ENCODE measurements at regions not wholly inside any gene's neighbourhood (a gene's known extent, or its start where the extent isn't known, plus 50 kb on each side); places are given as distances from the start of the nearest gene placed in this dataset.

GRCh38 chr3:21237638-21238037 is 513.4 kb downstream of the ZNF385D start:
- Histone ChIP-seq H3K27me3 (replicated peaks; ENCODE audit: insufficient read depth, low read length) (no peaks in the 10 kb centered on the region), H3K4me2 (ENCODE audit: low read depth, low read length) (no peak overlapping the region), H3K27ac (ENCODE audit: low read length) (no peak overlapping the region), H3K9me2 (replicated peaks; ENCODE audit: insufficient read depth, low read length) (no peaks in the 10 kb centered on the region), H3F3A (ENCODE audit: insufficient read depth, low read length) (no peaks in the 10 kb centered on the region), H3K9ac (ENCODE audit: low read length) (no peak overlapping the region), H3K79me2 (ENCODE audit: low read length) (no peaks in the 10 kb centered on the region), H3K36me3 (replicated peaks; ENCODE audit: insufficient read depth, low read length) (no peaks in the 10 kb centered on the region), H3K4me3 (ENCODE audit: low read length) (no peak overlapping the region), H2AFZ (ENCODE audit: low read length) (no peak overlapping the region), H4K20me1 (ENCODE audit: insufficient read depth, low read length) (no peaks in the 10 kb centered on the region), H3K9me3 (replicated peaks; ENCODE audit: insufficient read depth, low read length) (no peaks in the 10 kb centered on the region), H3K4me1 (ENCODE audit: low read length) (no peaks in the 10 kb centered on the region)
- DNase-seq = no peak
- TF ChIP-seq EZH2phosphoT487 (IDR thresholded peaks at IDR 0.05; ENCODE audit: low read length) (no peak), EZH2 (optimal IDR thresholded peaks at IDR 0.05; ENCODE audit: low read depth, low read length) (no peak), CTCF (IDR thresholded peaks at IDR 0.05; ENCODE audit: low read length) (no peak)

- no peaks in the 10 kb centered on the region for H3K36me3 ChIP-seq (replicated peaks; ENCODE audit: insufficient read depth, low read length)
- H3K4me3 ChIP-seq (ENCODE audit: low read length) = no peak overlapping the region
- H3K4me2 ChIP-seq (ENCODE audit: low read depth, low read length) = no peak overlapping the region
- no peak overlapping the region for H3K9ac ChIP-seq (ENCODE audit: low read length)
- no peaks in the 10 kb centered on the region for H3K9me2 ChIP-seq (replicated peaks; ENCODE audit: insufficient read depth, low read length)
- no peaks in the 10 kb centered on the region for H3K9me3 ChIP-seq (replicated peaks; ENCODE audit: insufficient read depth, low read length)
- TF ChIP-seq EZH2phosphoT487 (IDR thresholded peaks at IDR 0.05; ENCODE audit: low read length) (no peak), EZH2 (optimal IDR thresholded peaks at IDR 0.05; ENCODE audit: low read depth, low read length) (no peak)
- no peaks in the 10 kb centered on the region for H3F3A ChIP-seq (ENCODE audit: insufficient read depth, low read length)
- H3K79me2 ChIP-seq (ENCODE audit: low read length) = no peaks in the 10 kb centered on the region
- no peak for DNase-seq
- no peaks in the 10 kb centered on the region for H4K20me1 ChIP-seq (ENCODE audit: insufficient read depth, low read length)
- no peak overlapping the region for H3K27ac ChIP-seq (ENCODE audit: low read length)
- no peaks in the 10 kb centered on the region for H3K27me3 ChIP-seq (replicated peaks; ENCODE audit: insufficient read depth, low read length)
- H2AFZ ChIP-seq (ENCODE audit: low read length) = no peak overlapping the region
- no peaks in the 10 kb centered on the region for H3K4me1 ChIP-seq (ENCODE audit: low read length)
Measured at GRCh38 chr3:21235491-21235890, 515.5 kb downstream of the ZNF385D start.

- no peak for DNase-seq
- H3K4me2 ChIP-seq (ENCODE audit: low read depth, low read length) = no peak overlapping the region
- H3K4me1 ChIP-seq (ENCODE audit: low read length) = no peaks in the 10 kb centered on the region
- no peaks in the 10 kb centered on the region for H3F3A ChIP-seq (ENCODE audit: insufficient read depth, low read length)
- no peak overlapping the region for H3K4me3 ChIP-seq (ENCODE audit: low read length)
- H3K27me3 ChIP-seq (replicated peaks; ENCODE audit: insufficient read depth, low read length) = no peaks in the 10 kb centered on the region
- H3K9me2 ChIP-seq (replicated peaks; ENCODE audit: insufficient read depth, low read length) = no peaks in the 10 kb centered on the region
- no peak overlapping the region for H2AFZ ChIP-seq (ENCODE audit: low read length)
- no peak overlapping the region for H3K27ac ChIP-seq (ENCODE audit: low read length)
- H3K36me3 ChIP-seq (replicated peaks; ENCODE audit: insufficient read depth, low read length) = no peaks in the 10 kb centered on the region
- no peaks in the 10 kb centered on the region for H4K20me1 ChIP-seq (ENCODE audit: insufficient read depth, low read length)
- no peak overlapping the region for H3K9ac ChIP-seq (ENCODE audit: low read length)
- no peaks in the 10 kb centered on the region for H3K9me3 ChIP-seq (replicated peaks; ENCODE audit: insufficient read depth, low read length)
- no peaks in the 10 kb centered on the region for H3K79me2 ChIP-seq (ENCODE audit: low read length)
- TF ChIP-seq CTCF (IDR thresholded peaks at IDR 0.05; ENCODE audit: low read length) = no peak
- TF ChIP-seq EZH2 (optimal IDR thresholded peaks at IDR 0.05; ENCODE audit: low read depth, low read length) = no peak
- no peak for TF ChIP-seq EZH2phosphoT487 (IDR thresholded peaks at IDR 0.05; ENCODE audit: low read length)
Measured at GRCh38 chr3:21234933-21235332, 516.1 kb downstream of the ZNF385D start.

- Histone ChIP-seq H3K9ac (ENCODE audit: low read length) (no peak overlapping the region), H3K4me3 (ENCODE audit: low read length) (no peak overlapping the region), H3K79me2 (ENCODE audit: low read length) (no peaks in the 10 kb centered on the region), H2AFZ (ENCODE audit: low read length) (no peak overlapping the region), H3K27ac (ENCODE audit: low read length) (no peak overlapping the region), H3K4me1 (ENCODE audit: low read length) (no peaks in the 10 kb centered on the region), H3K36me3 (replicated peaks; ENCODE audit: insufficient read depth, low read length) (no peaks in the 10 kb centered on the region), H3K27me3 (replicated peaks; ENCODE audit: insufficient read depth, low read length) (no peaks in the 10 kb centered on the region), H3K4me2 (ENCODE audit: low read depth, low read length) (no peak overlapping the region), H3F3A (ENCODE audit: insufficient read depth, low read length) (no peaks in the 10 kb centered on the region), H3K9me2 (replicated peaks; ENCODE audit: insufficient read depth, low read length) (no peaks in the 10 kb centered on the region), H3K9me3 (replicated peaks; ENCODE audit: insufficient read depth, low read length) (no peaks in the 10 kb centered on the region), H4K20me1 (ENCODE audit: insufficient read depth, low read length) (no peaks in the 10 kb centered on the region)
- no peak for TF ChIP-seq CTCF (IDR thresholded peaks at IDR 0.05; ENCODE audit: low read length)
- DNase-seq = no peak
Measured at GRCh38 chr3:21229426-21230135, 521.4 kb downstream of the ZNF385D start.
